ENCODE measurements at regions not wholly inside any gene's neighbourhood (a gene's known extent, or its start where the extent isn't known, plus 50 kb on each side); places are given as distances from the start of the nearest gene placed in this dataset.
A peak's percentile ranks its signal among the peaks of the same experiment; 100 is the strongest.

GRCh38 chr14:22320362-22320750 lies 268.7 kb downstream of the DAD1 start:
- Histone ChIP-seq H3K4me2 (ENCODE audit: control insufficient read depth, extremely low read depth, insufficient read depth, low read depth, low read length) (no peak overlapping the region), H3K27ac (ENCODE audit: control insufficient read depth, insufficient read depth, low read length) (no peak overlapping the region), H3K9ac (ENCODE audit: control insufficient read depth, extremely low read depth, insufficient read depth, low read length) (no peak overlapping the region), H3K9me1 (ENCODE audit: control insufficient read depth, extremely low read depth, insufficient read depth, low read length) (no peaks in the 10 kb centered on the region), H3K4me3 (ENCODE audit: control insufficient read depth in 2 of 3, extremely low read depth in 1 of 3, insufficient read depth in 2 of 3, low read depth in 1 of 3, low read length in 3 of 3) (no peak overlapping the region), H2AFZ (ENCODE audit: control insufficient read depth, low read length) (no peak overlapping the region), H3K9me3 (ENCODE audit: control insufficient read depth, low read depth, low read length) (no peaks in the 10 kb centered on the region), H3K27me3 (ENCODE audit: control insufficient read depth, extremely low read depth, insufficient read depth, low read length) (peaks cover 3% of the 10 kb centered on the region), H3K36me3 (ENCODE audit: control insufficient read depth in 2 of 2, extremely low read depth in 1 of 2, insufficient read depth in 2 of 2, low read length in 2 of 2) (no peaks in the 10 kb centered on the region), H4K20me1 (ENCODE audit: control insufficient read depth, extremely low read depth, insufficient read depth, low read length) (no peaks in the 10 kb centered on the region), H3K4me1 (ENCODE audit: control insufficient read depth, extremely low read depth, insufficient read depth, low read length) (peaks cover 3% of the 10 kb centered on the region), H3K79me2 (ENCODE audit: control insufficient read depth, insufficient read depth, low read length) (no peaks in the 10 kb centered on the region)
- TF ChIP-seq EZH2 (IDR thresholded peaks at IDR 0.05; ENCODE audit: low read length) (no peak), CTCF (optimal IDR thresholded peaks at IDR 0.05 in 1 of 3, IDR thresholded peaks at IDR 0.05 in 1 of 3, conservative IDR thresholded peaks at IDR 0.05 in 1 of 3; ENCODE audit: extremely low read depth in 1 of 3, insufficient read depth in 2 of 3, low read length in 3 of 3) (peak in 2 of 3 experiments; percentile 26 to 40)
- no peak for DNase-seq (ENCODE audit: low read depth, low spot score)
- peak; percentile 5 for FAIRE-seq
- dilution Hi-C loops (cut with MboI; ENCODE audit: extremely low pct_ligation_motif_present, low sequenced_read_pairs) = no loop called here

DNA sequence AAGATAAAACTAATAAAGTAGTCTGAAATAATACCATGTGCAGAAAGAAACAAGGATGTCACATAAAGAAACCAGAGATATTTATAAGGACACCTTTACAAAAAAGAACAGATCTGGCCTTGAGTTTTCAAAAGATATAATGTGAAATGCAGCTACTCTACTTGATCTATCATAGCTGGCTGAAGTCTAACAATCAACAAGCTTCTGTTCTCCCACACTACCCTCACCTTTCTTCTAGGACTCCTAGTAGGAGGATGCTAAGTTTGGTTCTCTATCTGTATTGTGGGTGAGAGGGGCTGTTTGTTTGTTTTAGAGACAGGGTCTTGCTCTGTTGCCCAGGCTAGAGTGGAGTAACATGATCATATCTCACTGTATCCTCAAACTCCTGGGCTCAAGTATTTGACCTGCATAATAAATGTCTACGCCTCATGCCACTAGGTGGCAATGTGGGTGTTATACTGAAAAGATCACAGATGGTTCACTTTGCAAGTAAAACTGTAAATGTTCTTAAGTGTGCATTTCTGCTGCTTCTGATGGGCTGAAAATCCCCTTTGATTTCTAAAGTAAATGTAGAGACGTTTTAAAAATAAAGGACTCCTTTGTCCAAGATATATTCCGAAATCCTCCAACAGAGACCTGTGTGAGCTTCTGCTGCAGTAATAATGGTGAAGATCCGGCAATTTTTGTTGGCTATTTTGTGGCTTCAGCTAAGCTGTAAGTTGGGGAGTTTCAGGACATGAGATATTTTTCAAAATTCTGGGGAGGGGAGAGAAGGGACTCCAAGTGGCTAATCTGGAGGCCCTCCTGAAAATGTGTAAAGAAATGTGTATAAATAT lies 269.3 kb downstream of the DAD1 start:
- peaks cover 3% of the 10 kb centered on the region for H3K27me3 ChIP-seq (ENCODE audit: control insufficient read depth, extremely low read depth, insufficient read depth, low read length)

More for the DNA sequence above, 269.3 kb downstream of the DAD1 start:
- Histone ChIP-seq H3K4me3 (ENCODE audit: control insufficient read depth in 2 of 3, extremely low read depth in 1 of 3, insufficient read depth in 2 of 3, low read depth in 1 of 3, low read length in 3 of 3) (no peak overlapping the region), H2AFZ (ENCODE audit: control insufficient read depth, low read length) (no peak overlapping the region), H3K9me1 (ENCODE audit: control insufficient read depth, extremely low read depth, insufficient read depth, low read length) (no peaks in the 10 kb centered on the region), H3K27ac (ENCODE audit: control insufficient read depth, insufficient read depth, low read length) (no peak overlapping the region), H3K79me2 (ENCODE audit: control insufficient read depth, insufficient read depth, low read length) (no peaks in the 10 kb centered on the region), H3K4me1 (ENCODE audit: control insufficient read depth, extremely low read depth, insufficient read depth, low read length) (peaks cover 8% of the 10 kb centered on the region), H4K20me1 (ENCODE audit: control insufficient read depth, extremely low read depth, insufficient read depth, low read length) (no peaks in the 10 kb centered on the region), H3K9ac (ENCODE audit: control insufficient read depth, extremely low read depth, insufficient read depth, low read length) (no peak overlapping the region), H3K4me2 (ENCODE audit: control insufficient read depth, extremely low read depth, insufficient read depth, low read depth, low read length) (no peak overlapping the region), H3K9me3 (ENCODE audit: control insufficient read depth, low read depth, low read length) (no peaks in the 10 kb centered on the region), H3K36me3 (ENCODE audit: control insufficient read depth in 2 of 2, extremely low read depth in 1 of 2, insufficient read depth in 2 of 2, low read length in 2 of 2) (no peaks in the 10 kb centered on the region)
- FAIRE-seq = peak; percentile 79
- dilution Hi-C loops (cut with MboI; ENCODE audit: extremely low pct_ligation_motif_present, low sequenced_read_pairs) = no loop called here
- TF ChIP-seq EZH2 (IDR thresholded peaks at IDR 0.05; ENCODE audit: low read length) (no peak), CTCF (optimal IDR thresholded peaks at IDR 0.05 in 1 of 3, IDR thresholded peaks at IDR 0.05 in 1 of 3, conservative IDR thresholded peaks at IDR 0.05 in 1 of 3; ENCODE audit: extremely low read depth in 1 of 3, insufficient read depth in 2 of 3, low read length in 3 of 3) (peak; percentile 52 to 77 (median 55))
- DNase-seq (ENCODE audit: low read depth, low spot score) = no peak
